ENCODE measurements at regions not wholly inside any gene's neighbourhood (a gene's known extent, or its start where the extent isn't known, plus 50 kb on each side); places are given as distances from the start of the nearest gene placed in this dataset.
"Not testable (repeated sequence)": the region's sequence is repeated elsewhere in the genome, so short reads cannot be mapped to it uniquely, and the experiment has no call there.

GRCh38 chr12:9378430-9378835, 170.2 kb upstream of the PZP start:
- no peak for DNase-seq (ENCODE audit: low read depth in 1 of 2, low spot score in 1 of 2)

GRCh38 chr12:9372202-9372601, 164.0 kb upstream of the PZP start:
- DNase-seq (ENCODE audit: low read depth in 1 of 2, low spot score in 1 of 2) = no peak

GRCh38 chr12:9367828-9368227, 159.6 kb upstream of the PZP start:
- no peak for DNase-seq (ENCODE audit: low read depth in 1 of 2, low spot score in 1 of 2)

GRCh38 chr12:9367201-9367600, 159.0 kb upstream of the PZP start:
- no peak for DNase-seq (ENCODE audit: low read depth in 1 of 2, low spot score in 1 of 2)

GRCh38 chr12:9365296-9365695, 157.1 kb upstream of the PZP start:
- no peak for DNase-seq (ENCODE audit: low read depth in 1 of 2, low spot score in 1 of 2)

- DNase-seq (ENCODE audit: low read depth in 1 of 2, low spot score in 1 of 2) = peak in 1 of 2 donors; percentile 6
Observed at GRCh38 chr12:9364224-9365176, 156.3 kb upstream of the PZP start.

- DNase-seq (ENCODE audit: low read depth in 1 of 2, low spot score in 1 of 2) = no peak
Observed at GRCh38 chr12:9363145-9363544, 154.9 kb upstream of the PZP start.

- no peak for DNase-seq (ENCODE audit: low read depth in 1 of 2, low spot score in 1 of 2)
Observed at GRCh38 chr12:9361879-9362326, 153.7 kb upstream of the PZP start.

GRCh38 chr12:9354009-9354754, 146.0 kb upstream of the PZP start:
- not testable (repeated sequence) for DNase-seq (ENCODE audit: low read depth in 1 of 2, low spot score in 1 of 2)

GRCh38 chr12:9351136-9351535, 142.9 kb upstream of the PZP start:
- DNase-seq (ENCODE audit: low read depth in 1 of 2, low spot score in 1 of 2) = no peak

- no peak for DNase-seq (ENCODE audit: low read depth in 1 of 2, low spot score in 1 of 2)
Observed at GRCh38 chr12:9349888-9350885, 142.0 kb upstream of the PZP start.

- no peak for DNase-seq (ENCODE audit: low read depth in 1 of 2, low spot score in 1 of 2)
Observed at GRCh38 chr12:9348906-9349518, 140.8 kb upstream of the PZP start.

- no peak for DNase-seq (ENCODE audit: low read depth in 1 of 2, low spot score in 1 of 2)
Observed at GRCh38 chr12:9347328-9348127, 139.3 kb upstream of the PZP start.

- DNase-seq (ENCODE audit: low read depth in 1 of 2, low spot score in 1 of 2) = no peak
Observed at GRCh38 chr12:9346866-9347327, 138.7 kb upstream of the PZP start.

- no peak for DNase-seq (ENCODE audit: low read depth in 1 of 2, low spot score in 1 of 2)
Observed at GRCh38 chr12:9345171-9345570, 137.0 kb upstream of the PZP start.

GRCh38 chr12:9344541-9344940, 136.3 kb upstream of the PZP start:
- DNase-seq (ENCODE audit: low read depth in 1 of 2, low spot score in 1 of 2) = no peak

GRCh38 chr12:9343731-9344130, 135.5 kb upstream of the PZP start:
- no peak for DNase-seq (ENCODE audit: low read depth in 1 of 2, low spot score in 1 of 2)

GRCh38 chr12:9342614-9343353, 134.6 kb upstream of the PZP start:
- DNase-seq (ENCODE audit: low read depth in 1 of 2, low spot score in 1 of 2) = no peak

GRCh38 chr12:9341260-9341585, 133.0 kb upstream of the PZP start:
- no peak for DNase-seq (ENCODE audit: low read depth in 1 of 2, low spot score in 1 of 2)

Data from stimulated activated CD4-positive, alpha-beta T cell treated with anti-CD3 and anti-CD28 coated beads, Interleukin-15, amount 100 ng/mL, for 1 hour (primary cell).